H9 (cell line): ENCODE measurements at regions not wholly inside any gene's neighbourhood (a gene's known extent, or its start where the extent isn't known, plus 50 kb on each side); places are given as distances from the start of the nearest gene placed in this dataset.

ENCODE experiments used
- DNase-seq: peaks from one replicate; pipeline ENCODE4 v3.0.0-alpha.2; 2017
- H2AFZ ChIP-seq: one replicate; pipeline ENCODE4 v1.6.1; 2013; ENCODE audit warnings: mild to moderate bottlenecking, low read length, control low read depth, moderate library complexity
- H2AK5ac ChIP-seq: 2 replicates; pipeline ENCODE4 v1.6.1; 2013; ENCODE audit warnings: low read length, control low read depth, mixed read lengths; ENCODE audit not compliant: insufficient read length
- H2BK120ac ChIP-seq: one replicate; pipeline ENCODE4 v1.6.1; 2013; ENCODE audit warnings: low read depth, mild to moderate bottlenecking, low read length, control low read depth, inconsistent platforms; ENCODE audit not compliant: poor library complexity, severe bottlenecking
- H2BK12ac ChIP-seq: 2 replicates; pipeline ENCODE4 v1.6.1; 2013; ENCODE audit warnings: low read length, control low read depth, mixed read lengths, low read depth; ENCODE audit not compliant: insufficient read length
- H2BK15ac ChIP-seq: 2 replicates; pipeline ENCODE4 v1.6.1; 2013; ENCODE audit warnings: low read depth, low read length, control low read depth
- H2BK20ac ChIP-seq: one replicate; pipeline ENCODE4 v1.6.1; 2013; ENCODE audit warnings: low read depth, mild to moderate bottlenecking, low read length, control low read depth, inconsistent platforms; ENCODE audit not compliant: poor library complexity, severe bottlenecking
- H2BK5ac ChIP-seq: 2 replicates; pipeline ENCODE4 v1.6.1; 2013; ENCODE audit warnings: low read length, control low read depth, mixed read lengths; ENCODE audit not compliant: insufficient read length
- H3K14ac ChIP-seq: 2 replicates; pipeline ENCODE4 v1.6.1; 2013; ENCODE audit warnings: low read length, control low read depth; ENCODE audit not compliant: insufficient read depth
- H3K18ac ChIP-seq: 2 replicates; pipeline ENCODE4 v1.6.1; 2013; ENCODE audit warnings: low read depth, mild to moderate bottlenecking, mixed read lengths, low read length, control low read depth; ENCODE audit not compliant: insufficient read length
- H3K23ac ChIP-seq: 2 replicates; pipeline ENCODE4 v1.6.1; 2013; ENCODE audit warnings: low read length, control low read depth, mixed read lengths, low read depth; ENCODE audit not compliant: insufficient read length
- H3K23me2 ChIP-seq: 2 replicates; pipeline ENCODE4 v1.6.1; 2013; ENCODE audit warnings: low read depth, mild to moderate bottlenecking, mixed read lengths, low read length, control low read depth; ENCODE audit not compliant: insufficient read length, poor library complexity, severe bottlenecking
- H3K27ac ChIP-seq: 2 replicates; pipeline ENCODE4 v1.5.1; 2013; ENCODE audit warnings: low read length, control low read depth, mixed read lengths, low read depth; ENCODE audit not compliant: insufficient read length
- H3K27me3 ChIP-seq: 2 replicates; pipeline ENCODE4 v1.6.1; 2013; ENCODE audit warnings: low read length, control low read depth, inconsistent platforms; ENCODE audit not compliant: insufficient read depth
- H3K4ac ChIP-seq: 2 replicates; pipeline ENCODE4 v1.6.1; 2013; ENCODE audit warnings: low read depth, mild to moderate bottlenecking, control low read depth, inconsistent platforms, low read length, moderate library complexity
- H3K4me1 ChIP-seq: 2 replicates; pipeline ENCODE4 v1.6.1; 2013; ENCODE audit warnings: low read length, control low read depth, inconsistent platforms; ENCODE audit not compliant: insufficient read depth
- H3K4me2 ChIP-seq: 2 replicates; pipeline ENCODE4 v1.6.1; 2013; ENCODE audit warnings: low read length, control low read depth, mixed read lengths; ENCODE audit not compliant: insufficient read length, insufficient read depth
- H3K56ac ChIP-seq: 2 replicates; pipeline ENCODE4 v1.6.1; 2013; ENCODE audit warnings: low read depth, mild to moderate bottlenecking, mixed read lengths, low read length, control low read depth; ENCODE audit not compliant: insufficient read length
- H3K79me1 ChIP-seq: 2 replicates; pipeline ENCODE4 v1.6.1; 2013; ENCODE audit warnings: low read depth, mild to moderate bottlenecking, moderate library complexity, low read length, control low read depth, inconsistent platforms; ENCODE audit not compliant: insufficient read depth, poor library complexity, severe bottlenecking
- H3K79me2 ChIP-seq: 2 replicates; pipeline ENCODE4 v1.6.1; 2013; ENCODE audit warnings: low read length, control low read depth, inconsistent platforms; ENCODE audit not compliant: insufficient read depth
- H3K9ac ChIP-seq: 2 replicates; pipeline ENCODE4 v1.6.1; 2013; ENCODE audit warnings: low read length, control low read depth, mixed read lengths; ENCODE audit not compliant: insufficient read length; ENCODE audit errors: extremely low read depth
- H3K9me3 ChIP-seq: one replicate; pipeline ENCODE4 v1.6.1; 2013; ENCODE audit warnings: low read depth, low read length, inconsistent platforms; ENCODE audit not compliant: control insufficient read depth
- H3T11ph ChIP-seq: one replicate; pipeline ENCODE4 v1.6.1; 2013; ENCODE audit warnings: mild to moderate bottlenecking, low read length, control low read depth, inconsistent platforms
- H4K20me1 ChIP-seq: one replicate; pipeline ENCODE4 v1.6.1; 2013; ENCODE audit not compliant: control insufficient read depth, insufficient read length, insufficient read depth
- H4K5ac ChIP-seq: 2 replicates; pipeline ENCODE4 v1.6.1; 2013; ENCODE audit warnings: low read depth, mild to moderate bottlenecking, mixed read lengths, low read length, control low read depth; ENCODE audit not compliant: insufficient read length
- H4K8ac ChIP-seq: replicated peaks from 2 replicates; pipeline ENCODE4 v1.6.1; 2013; ENCODE audit warnings: low read length, control low read depth, mixed read lengths, low read depth; ENCODE audit not compliant: insufficient read length
- H4K91ac ChIP-seq: 2 replicates; pipeline ENCODE4 v1.6.1; 2013; ENCODE audit warnings: low read depth, mild to moderate bottlenecking, moderate library complexity, mixed read lengths, low read length, control low read depth; ENCODE audit not compliant: insufficient read length
- H3K27ac Mint-ChIP-seq, 3 experiments: 2 replicates in 2 of 3; 3 replicates in 1 of 3; pipeline ENCODE4 v1.8.0; 2020 to 2021; ENCODE audit warnings: mixed read lengths in 3 of 3, mild to moderate bottlenecking in 1 of 3, moderate library complexity in 1 of 3
- H3K27me3 Mint-ChIP-seq: 2 replicates; pipeline ENCODE4 v1.8.0; 2021; ENCODE audit warnings: low read depth, mild to moderate bottlenecking, moderate library complexity, mixed read lengths
- H3K36me3 Mint-ChIP-seq, 3 experiments: 2 replicates in 2 of 3; 3 replicates in 1 of 3; pipeline ENCODE4 v1.8.0; 2020 to 2021; ENCODE audit warnings: low read depth in 3 of 3, mixed read lengths in 3 of 3; ENCODE audit not compliant: insufficient read depth in 1 of 3
- H3K4me1 Mint-ChIP-seq, 2 experiments: 2 replicates each; pipeline ENCODE4 v1.8.0; 2020; ENCODE audit warnings: mixed read lengths in 2 of 2
- H3K4me3 Mint-ChIP-seq, 2 experiments: 2 replicates in 1 of 2; 3 replicates in 1 of 2; pipeline ENCODE4 v1.8.0; 2020 to 2021; ENCODE audit warnings: mild to moderate bottlenecking in 2 of 2, mixed read lengths in 2 of 2, moderate library complexity in 1 of 2
- H3K9me3 Mint-ChIP-seq, 2 experiments: 2 replicates in 1 of 2; 3 replicates in 1 of 2; pipeline ENCODE4 v1.8.0; 2020; ENCODE audit warnings: mild to moderate bottlenecking in 2 of 2, mixed read lengths in 2 of 2, moderate library complexity in 1 of 2
- WGBS: extraction: QIAGEN DNeasy Blood & Tissue Kit; methylation state at CpG from one replicate; pipeline ENCODE4 v1.1.7; 2013; ENCODE audit warnings: missing lambda C conversion rate, low lambda C conversion rate, mixed read lengths; ENCODE audit not compliant: insufficient read length; ENCODE audit errors: extremely low coverage; 5-methylcytosine and 5-hydroxymethylcytosine counted together
- TF ChIP-seq, protein P1 (sequence below): fragments of 200-600 bp; sonication (generic); conservative IDR thresholded peaks from 3 replicates; pipeline ENCODE4 v1.8.0; 2021; ENCODE audit warnings: antibody characterized with exemption, mild to moderate bottlenecking

DNA sequence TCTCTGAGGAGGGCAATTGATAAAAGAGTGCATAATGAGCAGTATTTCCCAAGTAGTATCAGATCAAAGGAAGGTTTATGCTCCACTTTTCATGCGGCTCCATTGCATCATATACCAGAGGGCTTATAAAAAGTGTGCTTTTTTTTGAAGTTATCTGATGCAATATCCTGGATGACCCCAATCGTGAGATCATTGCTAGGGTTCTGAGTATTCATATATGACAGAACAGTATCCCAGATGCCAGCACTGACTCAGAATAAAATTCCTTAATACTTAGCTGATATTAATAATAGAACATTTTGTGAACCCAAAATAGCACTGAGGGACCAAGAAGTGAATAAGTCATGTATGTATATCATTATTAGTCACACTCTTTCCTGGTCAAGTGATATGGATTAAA is 945.5 kb upstream of the AGA start:
- Histone ChIP-seq H3T11ph (no peak overlapping the region), H3K4ac (no peak overlapping the region)
- H3K27ac Mint-ChIP-seq = no peak overlapping the region

More for the DNA sequence above, 945.5 kb upstream of the AGA start:
- Mint-ChIP-seq H3K9me3 (peaks cover 4 to 9% of the 10 kb centered on the region in 2 experiments; a peak in 4 of 5 replicates), H3K36me3 (peaks cover 2 to 5% (median 3%) of the 10 kb centered on the region in 3 experiments; a peak in 4 of 7 replicates), H3K27me3 (no peaks in the 10 kb centered on the region), H3K4me3 (no peak overlapping the region), H3K4me1 (peaks cover 4% of the 10 kb centered on the region in 2 experiments)
- Histone ChIP-seq H2BK15ac (no peak overlapping the region), H2BK120ac (no peak overlapping the region), H3K27ac (no peak overlapping the region), H4K20me1 (no peaks in the 10 kb centered on the region), H3K79me1 (no peaks in the 10 kb centered on the region), H3K18ac (no peak overlapping the region), H3K4me2 (no peak overlapping the region), H3K9ac (no peak overlapping the region), H4K91ac (no peak overlapping the region), H3K9me3 (no peaks in the 10 kb centered on the region), H2BK12ac (no peak overlapping the region), H2AK5ac (no peak overlapping the region), H3K23ac (no peak overlapping the region), H3K14ac (no peak overlapping the region), H2AFZ (no peak overlapping the region), H3K79me2 (no peaks in the 10 kb centered on the region), H4K5ac (no peak overlapping the region), H3K56ac (no peak overlapping the region), H3K23me2 (no peaks in the 10 kb centered on the region), H4K8ac (no peak overlapping the region), H3K27me3 (no peaks in the 10 kb centered on the region), H2BK20ac (no peak overlapping the region), H3K4me1 (peaks cover 2% of the 10 kb centered on the region; the same call in 1 of the 2 replicates), H2BK5ac (no peak overlapping the region)
- TF ChIP-seq, protein P1, sequence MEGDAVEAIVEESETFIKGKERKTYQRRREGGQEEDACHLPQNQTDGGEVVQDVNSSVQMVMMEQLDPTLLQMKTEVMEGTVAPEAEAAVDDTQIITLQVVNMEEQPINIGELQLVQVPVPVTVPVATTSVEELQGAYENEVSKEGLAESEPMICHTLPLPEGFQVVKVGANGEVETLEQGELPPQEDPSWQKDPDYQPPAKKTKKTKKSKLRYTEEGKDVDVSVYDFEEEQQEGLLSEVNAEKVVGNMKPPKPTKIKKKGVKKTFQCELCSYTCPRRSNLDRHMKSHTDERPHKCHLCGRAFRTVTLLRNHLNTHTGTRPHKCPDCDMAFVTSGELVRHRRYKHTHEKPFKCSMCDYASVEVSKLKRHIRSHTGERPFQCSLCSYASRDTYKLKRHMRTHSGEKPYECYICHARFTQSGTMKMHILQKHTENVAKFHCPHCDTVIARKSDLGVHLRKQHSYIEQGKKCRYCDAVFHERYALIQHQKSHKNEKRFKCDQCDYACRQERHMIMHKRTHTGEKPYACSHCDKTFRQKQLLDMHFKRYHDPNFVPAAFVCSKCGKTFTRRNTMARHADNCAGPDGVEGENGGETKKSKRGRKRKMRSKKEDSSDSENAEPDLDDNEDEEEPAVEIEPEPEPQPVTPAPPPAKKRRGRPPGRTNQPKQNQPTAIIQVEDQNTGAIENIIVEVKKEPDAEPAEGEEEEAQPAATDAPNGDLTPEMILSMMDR = no peak
- no CpG with 5 or more reads among the region's 2 CpGs for WGBS
- no peak for DNase-seq
